ENCODE measurements at regions not wholly inside any gene's neighbourhood (a gene's known extent, or its start where the extent isn't known, plus 50 kb on each side); places are given as distances from the start of the nearest gene placed in this dataset.

DNA sequence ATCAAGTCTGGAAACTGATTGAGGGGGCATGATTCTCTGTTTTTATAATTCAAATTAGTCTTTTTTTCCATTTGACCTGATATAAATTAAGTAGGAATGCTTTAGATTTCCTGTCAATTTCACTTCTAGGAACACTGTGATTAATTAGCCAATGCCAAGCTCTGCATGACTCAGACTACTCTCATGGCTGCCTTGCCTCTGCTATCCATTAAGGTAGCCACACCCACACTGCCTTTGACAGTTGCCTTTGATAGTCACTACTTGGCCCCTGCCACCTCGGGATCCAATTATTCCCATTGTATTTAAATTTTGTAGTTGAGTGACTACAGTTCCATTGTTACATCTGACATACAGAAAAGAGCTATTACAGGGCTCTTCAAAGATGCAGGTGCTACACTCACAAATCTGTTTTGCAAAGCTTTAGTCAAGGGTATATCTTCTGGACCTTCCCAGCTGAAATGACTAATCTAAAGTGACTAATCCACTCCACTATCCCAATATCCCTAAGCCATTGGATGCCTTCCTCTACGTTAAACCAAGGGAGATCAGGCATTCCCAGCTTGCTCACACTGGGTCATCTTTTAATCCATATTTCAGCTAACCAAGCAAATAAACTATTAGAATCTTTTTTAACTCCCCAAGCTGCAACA lies 1193.1 kb upstream of the MIR17HG start:
- Histone ChIP-seq H3K36me3 (no peaks in the 10 kb centered on the region), H3K9me3 (no peaks in the 10 kb centered on the region), H3K27ac (no peak overlapping the region), H3K27me3 (no peaks in the 10 kb centered on the region), H3K4me1 (no peaks in the 10 kb centered on the region), H3K4me3 (no peak overlapping the region)
- DNase-seq, result no peak
- TF ChIP-seq EP300 (IDR thresholded peaks at IDR 0.05), result no peak
- no peak for TF ChIP-seq POLR2AphosphoS5 (IDR thresholded peaks at IDR 0.05)
- TF ChIP-seq, protein P1, sequence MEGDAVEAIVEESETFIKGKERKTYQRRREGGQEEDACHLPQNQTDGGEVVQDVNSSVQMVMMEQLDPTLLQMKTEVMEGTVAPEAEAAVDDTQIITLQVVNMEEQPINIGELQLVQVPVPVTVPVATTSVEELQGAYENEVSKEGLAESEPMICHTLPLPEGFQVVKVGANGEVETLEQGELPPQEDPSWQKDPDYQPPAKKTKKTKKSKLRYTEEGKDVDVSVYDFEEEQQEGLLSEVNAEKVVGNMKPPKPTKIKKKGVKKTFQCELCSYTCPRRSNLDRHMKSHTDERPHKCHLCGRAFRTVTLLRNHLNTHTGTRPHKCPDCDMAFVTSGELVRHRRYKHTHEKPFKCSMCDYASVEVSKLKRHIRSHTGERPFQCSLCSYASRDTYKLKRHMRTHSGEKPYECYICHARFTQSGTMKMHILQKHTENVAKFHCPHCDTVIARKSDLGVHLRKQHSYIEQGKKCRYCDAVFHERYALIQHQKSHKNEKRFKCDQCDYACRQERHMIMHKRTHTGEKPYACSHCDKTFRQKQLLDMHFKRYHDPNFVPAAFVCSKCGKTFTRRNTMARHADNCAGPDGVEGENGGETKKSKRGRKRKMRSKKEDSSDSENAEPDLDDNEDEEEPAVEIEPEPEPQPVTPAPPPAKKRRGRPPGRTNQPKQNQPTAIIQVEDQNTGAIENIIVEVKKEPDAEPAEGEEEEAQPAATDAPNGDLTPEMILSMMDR (IDR thresholded peaks at IDR 0.05), result no peak
- no peak for TF ChIP-seq POLR2A (IDR thresholded peaks at IDR 0.05)
- 84 to 87% methylated on average over 2 of the region's 2 CpGs for WGBS, 2 donors
- intact Hi-C loops (cut with DNase I), result no loop called here

GRCh38 chr13:90156390-90156789 lies 1191.1 kb upstream of the MIR17HG start:
- H3K27ac ChIP-seq, result no peak overlapping the region
- H3K4me1 ChIP-seq, result no peaks in the 10 kb centered on the region
- 63 to 71% methylated on average over 1 of the region's 1 CpG for WGBS, 2 donors
- DNase-seq, result no peak
- no peak overlapping the region for H3K4me3 ChIP-seq
- intact Hi-C loops (cut with DNase I), result no loop called here
- H3K9me3 ChIP-seq, result no peaks in the 10 kb centered on the region
- H3K27me3 ChIP-seq, result no peaks in the 10 kb centered on the region
- H3K36me3 ChIP-seq, result no peaks in the 10 kb centered on the region
- no peak for TF ChIP-seq EP300 (IDR thresholded peaks at IDR 0.05)
- TF ChIP-seq POLR2A (IDR thresholded peaks at IDR 0.05), result no peak
- TF ChIP-seq POLR2AphosphoS5 (IDR thresholded peaks at IDR 0.05), result no peak
- TF ChIP-seq, protein P1 (IDR thresholded peaks at IDR 0.05), result no peak

- Histone ChIP-seq H3K9me3 (no peaks in the 10 kb centered on the region), H3K4me1 (peaks cover 0 to 11% (median 3%) of the 10 kb centered on the region in 4 donors), H3K36me3 (no peaks in the 10 kb centered on the region), H3K27ac (no peak overlapping the region), H3K4me3 (no peak overlapping the region), H3K27me3 (no peaks in the 10 kb centered on the region)
- DNase-seq, result no peak
- intact Hi-C loops (cut with DNase I), result no loop called here
- no peak for TF ChIP-seq EP300 (IDR thresholded peaks at IDR 0.05)
- no peak for TF ChIP-seq POLR2A (IDR thresholded peaks at IDR 0.05)
- no peak for TF ChIP-seq POLR2AphosphoS5 (IDR thresholded peaks at IDR 0.05)
- TF ChIP-seq, protein P1 (IDR thresholded peaks at IDR 0.05), result no peak
- 89 to 90% methylated on average over 1 of the region's 1 CpG for WGBS, 2 donors
Observed at GRCh38 chr13:90168953-90169352, 1178.5 kb upstream of the MIR17HG start.

DNA sequence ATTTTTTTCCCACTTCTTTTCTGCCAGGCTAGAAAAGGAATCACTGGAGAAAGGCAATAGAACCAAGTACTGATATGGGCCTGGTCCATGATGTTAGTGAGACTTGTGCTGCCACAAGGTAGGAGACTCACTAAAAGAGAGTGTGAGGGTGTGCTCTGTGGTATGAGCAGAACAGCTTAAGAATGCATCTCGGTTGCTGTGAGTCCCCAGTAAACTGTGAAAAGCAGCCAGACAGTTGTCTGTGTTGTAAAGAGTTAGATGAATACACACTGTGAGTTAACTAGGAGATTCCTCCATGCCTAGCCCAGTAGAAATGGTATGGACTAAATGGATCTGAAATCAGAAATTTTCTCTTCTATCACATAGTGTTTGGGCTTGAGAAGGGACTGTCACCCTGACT lies 1177.3 kb upstream of the MIR17HG start:
- H3K4me1 ChIP-seq, result peaks cover 0 to 11% (median 3%) of the 10 kb centered on the region in 4 donors
- H3K36me3 ChIP-seq, result no peaks in the 10 kb centered on the region
- WGBS, 2 donors, result 51 to 78% methylated on average over 1 of the region's 1 CpG
- TF ChIP-seq POLR2AphosphoS5 (IDR thresholded peaks at IDR 0.05), result no peak
- TF ChIP-seq POLR2A (IDR thresholded peaks at IDR 0.05), result no peak
- TF ChIP-seq, protein P1 (IDR thresholded peaks at IDR 0.05), result no peak
- TF ChIP-seq EP300 (IDR thresholded peaks at IDR 0.05), result no peak
- no peaks in the 10 kb centered on the region for H3K27me3 ChIP-seq
- no peaks in the 10 kb centered on the region for H3K9me3 ChIP-seq
- H3K4me3 ChIP-seq, result no peak overlapping the region
- no peak overlapping the region for H3K27ac ChIP-seq
- intact Hi-C loops (cut with DNase I), result no loop called here
- no peak for DNase-seq

DNA sequence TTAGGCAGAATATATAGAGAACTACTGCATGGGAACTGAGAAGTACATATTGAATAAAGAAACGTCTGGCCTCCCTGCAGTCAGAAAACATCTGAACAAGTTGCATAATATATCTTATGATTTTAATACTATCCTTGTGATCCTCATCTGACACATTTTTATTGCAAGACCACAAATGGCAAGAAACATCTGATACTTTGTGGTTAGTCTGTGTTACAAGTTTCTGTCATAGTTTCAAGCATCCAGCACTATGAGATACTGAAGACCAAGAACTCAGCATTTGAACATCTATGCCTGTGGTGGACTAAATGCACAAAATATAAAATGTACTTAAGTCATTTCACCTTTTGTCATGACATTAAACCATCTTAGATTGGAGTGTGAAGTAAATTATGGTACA lies 1175.8 kb upstream of the MIR17HG start:
- intact Hi-C loops (cut with DNase I), result no loop called here
- TF ChIP-seq, protein P1 (IDR thresholded peaks at IDR 0.05), result no peak
- no peak for TF ChIP-seq EP300 (IDR thresholded peaks at IDR 0.05)
- TF ChIP-seq POLR2AphosphoS5 (IDR thresholded peaks at IDR 0.05), result no peak
- TF ChIP-seq POLR2A (IDR thresholded peaks at IDR 0.05), result no peak

More for the DNA sequence above, 1175.8 kb upstream of the MIR17HG start:
- no peaks in the 10 kb centered on the region for H3K27me3 ChIP-seq
- H3K9me3 ChIP-seq, result no peaks in the 10 kb centered on the region
- H3K4me1 ChIP-seq, result peaks cover 0 to 11% (median 3%) of the 10 kb centered on the region in 4 donors
- no peak for DNase-seq
- no peak overlapping the region for H3K4me3 ChIP-seq
- H3K27ac ChIP-seq, result no peak overlapping the region
- H3K36me3 ChIP-seq, result no peaks in the 10 kb centered on the region
- WGBS, 2 donors, result 54 to 65% methylated on average over 1 of the region's 1 CpG

All from sigmoid colon (tissue), 6 donors.